ENCODE measurements at regions not wholly inside any gene's neighbourhood (a gene's known extent, or its start where the extent isn't known, plus 50 kb on each side); places are given as distances from the start of the nearest gene placed in this dataset.

GRCh38 chr13:32883474-32883873 lies 132.7 kb upstream of the KL start:
- Mint-ChIP-seq H3K27me3 (ENCODE audit: insufficient read depth, unreplicated experiment) (no peaks in the 10 kb centered on the region), H3K36me3 (ENCODE audit: insufficient read depth, unreplicated experiment) (no peaks in the 10 kb centered on the region), H3K4me3 (ENCODE audit: unreplicated experiment) (no peak overlapping the region), H3K9me3 (ENCODE audit: unreplicated experiment) (no peaks in the 10 kb centered on the region), H3K4me1 (ENCODE audit: insufficient read depth, unreplicated experiment) (peaks cover 21% of the 10 kb centered on the region), H3K27ac (ENCODE audit: low read depth, unreplicated experiment) (no peak overlapping the region)
- no TSS peak for BruUV-seq (replicated peaks)
- intact Hi-C loops (cut with micrococcal nuclease), result no loop called here
- no peak for TF ChIP-seq CTCF (IDR thresholded peaks at IDR 0.05; ENCODE audit: unreplicated experiment)
- POLR2A ChIA-PET, result interaction anchor here (1.6 to 2.1 kb wide), 2 partner anchors 12 to 18 kb away, joined by 5 to 7 read pairs; no protein-coding TSS in a partner anchor
- peak; percentile 50 for DNase-seq (ENCODE audit: unreplicated experiment)
- CTCF ChIA-PET, result interaction anchor here (0.6 to 1.5 kb wide), 4 partner anchors 12 to 605 kb away, joined by 3 to 6 read pairs (median 3); no protein-coding TSS in a partner anchor

GRCh38 chr13:32887617-32888016 lies 128.6 kb upstream of the KL start:
- Mint-ChIP-seq H3K27ac (ENCODE audit: low read depth, unreplicated experiment) (no peak overlapping the region), H3K27me3 (ENCODE audit: insufficient read depth, unreplicated experiment) (no peaks in the 10 kb centered on the region), H3K9me3 (ENCODE audit: unreplicated experiment) (no peaks in the 10 kb centered on the region), H3K4me3 (ENCODE audit: unreplicated experiment) (no peak overlapping the region), H3K36me3 (ENCODE audit: insufficient read depth, unreplicated experiment) (no peaks in the 10 kb centered on the region), H3K4me1 (ENCODE audit: insufficient read depth, unreplicated experiment) (peaks cover 10% of the 10 kb centered on the region)
- no peak for DNase-seq (ENCODE audit: unreplicated experiment)
- POLR2A ChIA-PET, result no interaction called here
- BruUV-seq (replicated peaks), result no TSS peak
- CTCF ChIA-PET, result interaction anchor here (0.6 kb wide), 1 partner anchor 125 kb away, joined by 5 read pairs; no protein-coding TSS in a partner anchor
- TF ChIP-seq CTCF (IDR thresholded peaks at IDR 0.05; ENCODE audit: unreplicated experiment), result no peak
- intact Hi-C loops (cut with micrococcal nuclease), result no loop called here

DNA sequence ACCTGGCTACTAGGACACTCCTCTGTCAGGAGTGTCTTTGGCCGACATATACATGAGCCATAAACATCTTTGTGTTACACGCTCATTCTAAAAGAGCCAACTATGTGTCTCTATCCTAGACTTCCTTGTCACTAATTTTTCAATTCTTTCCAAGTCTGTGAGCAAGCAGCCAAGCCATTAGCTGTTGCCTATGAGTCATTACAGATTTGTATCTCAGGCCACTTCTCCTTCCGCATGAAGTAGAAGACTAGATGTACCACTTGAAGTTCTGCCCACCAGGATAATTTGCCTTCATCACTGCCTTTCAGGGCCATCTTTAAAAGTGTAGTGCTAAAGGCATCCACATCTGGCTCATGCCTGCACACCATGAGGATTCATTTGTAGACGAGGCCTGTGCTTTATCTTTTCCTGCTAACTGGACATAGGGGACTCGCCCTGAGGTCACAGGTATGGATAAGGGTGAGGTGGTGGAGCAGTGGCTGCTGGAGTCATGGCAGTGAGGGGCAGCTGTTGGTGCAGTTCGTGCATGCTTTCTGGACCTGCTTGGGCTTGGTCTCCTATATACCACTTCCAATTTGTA lies 126.1 kb upstream of the KL start:
- ChIA-PET CTCF (interaction anchor here (0.7 kb wide), 1 partner anchor 13 kb away, joined by 3 read pairs; no protein-coding TSS in a partner anchor), POLR2A (no interaction called here)
- H3K36me3 Mint-ChIP-seq (ENCODE audit: insufficient read depth, unreplicated experiment), result no peaks in the 10 kb centered on the region
- no peak for DNase-seq (ENCODE audit: unreplicated experiment)
- H3K4me3 Mint-ChIP-seq (ENCODE audit: unreplicated experiment), result no peak overlapping the region
- no peak overlapping the region for H3K27ac Mint-ChIP-seq (ENCODE audit: low read depth, unreplicated experiment)
- no peak for TF ChIP-seq CTCF (IDR thresholded peaks at IDR 0.05; ENCODE audit: unreplicated experiment)
- BruUV-seq (replicated peaks), result no TSS peak
- peaks cover 18% of the 10 kb centered on the region for H3K4me1 Mint-ChIP-seq (ENCODE audit: insufficient read depth, unreplicated experiment)
- no peaks in the 10 kb centered on the region for H3K27me3 Mint-ChIP-seq (ENCODE audit: insufficient read depth, unreplicated experiment)
- peaks cover 9% of the 10 kb centered on the region for H3K9me3 Mint-ChIP-seq (ENCODE audit: unreplicated experiment)
- intact Hi-C loops (cut with micrococcal nuclease), result no loop called here

GRCh38 chr13:32893176-32893575 lies 123.0 kb upstream of the KL start:
- Mint-ChIP-seq H3K4me1 (ENCODE audit: insufficient read depth, unreplicated experiment) (peaks cover 43% of the 10 kb centered on the region), H3K27ac (ENCODE audit: low read depth, unreplicated experiment) (peak overlapping the region; percentile 59), H3K4me3 (ENCODE audit: unreplicated experiment) (no peak overlapping the region), H3K9me3 (ENCODE audit: unreplicated experiment) (peaks cover 9% of the 10 kb centered on the region), H3K27me3 (ENCODE audit: insufficient read depth, unreplicated experiment) (no peaks in the 10 kb centered on the region), H3K36me3 (ENCODE audit: insufficient read depth, unreplicated experiment) (no peaks in the 10 kb centered on the region)
- POLR2A ChIA-PET, result interaction anchor here (0.6 to 1.0 kb wide), 2 partner anchors 13 to 146 kb away, joined by 3 to 4 read pairs; no protein-coding TSS in a partner anchor
- TF ChIP-seq CTCF (IDR thresholded peaks at IDR 0.05; ENCODE audit: unreplicated experiment), result no peak
- BruUV-seq (replicated peaks), result no TSS peak
- intact Hi-C loops (cut with micrococcal nuclease), result no loop called here
- CTCF ChIA-PET, result interaction anchor here (0.5 kb wide), 1 partner anchor 165 kb away, joined by 3 read pairs; no protein-coding TSS in a partner anchor
- no peak for DNase-seq (ENCODE audit: unreplicated experiment)

All from MCF 10A (cell line).